ENCODE measurements at regions not wholly inside any gene's neighbourhood (a gene's known extent, or its start where the extent isn't known, plus 50 kb on each side); places are given as distances from the start of the nearest gene placed in this dataset.
A peak's percentile ranks its signal among the peaks of the same experiment; 100 is the strongest.

GRCh38 chr20:1798982-1799381, 96.2 kb upstream of the SIRPA start:
- no peaks in the 10 kb centered on the region for H3K9me3 ChIP-seq (ENCODE audit: low read depth)
- no peaks in the 10 kb centered on the region for H4K20me1 ChIP-seq (ENCODE audit: insufficient read depth)
- peaks cover 13% of the 10 kb centered on the region for H3K4me1 ChIP-seq (ENCODE audit: insufficient read depth)
- no peak overlapping the region for H2AFZ ChIP-seq
- H3K9ac ChIP-seq, result no peak overlapping the region
- H3K27ac ChIP-seq, result no peak overlapping the region
- H3K79me2 ChIP-seq (ENCODE audit: insufficient read depth), result no peaks in the 10 kb centered on the region
- no peaks in the 10 kb centered on the region for H3K27me3 ChIP-seq (replicated peaks; ENCODE audit: insufficient read depth)
- TF ChIP-seq EZH2phosphoT487 (IDR thresholded peaks at IDR 0.05; ENCODE audit: insufficient read depth, low read depth) (no peak), EZH2 (IDR thresholded peaks at IDR 0.05; ENCODE audit: insufficient read depth, poor library complexity, severe bottlenecking) (no peak)
- no peaks in the 10 kb centered on the region for H3K36me3 ChIP-seq (ENCODE audit: low read depth)
- no peak overlapping the region for H3K4me3 ChIP-seq
- 86 to 93% methylated on average over 2 of the region's 2 CpGs for WGBS, 2 experiments (ENCODE audit: low coverage in 1 of 2, low lambda C conversion rate in 2 of 2, missing lambda C conversion rate in 2 of 2)
- H3F3A ChIP-seq (ENCODE audit: insufficient read depth), result peaks cover 14% of the 10 kb centered on the region; the same call in 1 of the 2 replicates
- no peaks in the 10 kb centered on the region for H3K9me2 ChIP-seq (ENCODE audit: insufficient read depth)
- no peak overlapping the region for H3K4me2 ChIP-seq (ENCODE audit: unreplicated experiment)
- DNase-seq, result no peak
- in situ Hi-C loops (cut with MboI), result no loop called here

DNA sequence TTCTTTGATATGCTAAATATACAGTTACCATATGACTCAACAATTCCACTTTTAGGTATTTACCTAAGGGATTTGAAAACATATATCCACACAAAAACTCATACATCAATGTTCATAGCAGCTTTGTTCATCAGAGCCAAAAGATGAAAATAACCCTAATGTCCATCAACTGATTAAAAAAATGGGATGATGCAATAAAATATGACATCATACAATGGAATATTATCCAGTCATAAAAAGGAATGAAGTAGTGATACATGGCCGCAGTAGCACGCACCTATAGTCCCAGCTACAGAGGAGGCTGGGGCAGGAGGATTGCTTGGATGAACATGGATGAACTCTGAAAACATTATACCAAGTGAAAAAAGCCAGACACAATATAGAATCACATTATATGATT, 101.4 kb upstream of the SIRPA start:
- 92 to 93% methylated on average over 2 of the region's 2 CpGs for WGBS, 2 experiments (ENCODE audit: low coverage in 1 of 2, low lambda C conversion rate in 2 of 2, missing lambda C conversion rate in 2 of 2)
- TF ChIP-seq EZH2phosphoT487 (IDR thresholded peaks at IDR 0.05; ENCODE audit: insufficient read depth, low read depth) (no peak), EZH2 (IDR thresholded peaks at IDR 0.05; ENCODE audit: insufficient read depth, poor library complexity, severe bottlenecking) (no peak)

DNA sequence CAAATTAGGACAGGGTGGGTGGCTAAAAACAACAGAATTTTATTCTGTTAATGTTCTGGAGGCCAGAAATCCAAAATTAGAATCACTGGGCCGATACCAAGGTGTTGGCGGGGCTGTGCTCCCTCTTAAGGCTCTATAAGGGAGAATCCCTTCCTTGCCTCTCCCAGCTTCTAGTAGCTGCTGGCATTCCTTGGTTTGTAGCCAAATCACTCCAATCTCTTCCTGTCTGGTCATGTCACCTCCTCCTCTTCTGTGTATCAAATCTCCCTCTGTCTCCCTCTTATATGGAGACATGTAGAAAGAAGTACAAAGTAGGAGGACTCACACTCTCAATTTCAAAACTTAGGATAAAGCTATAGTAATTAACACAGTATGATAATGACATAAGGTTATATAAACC, 102.9 kb upstream of the SIRPA start:
- H3F3A ChIP-seq (ENCODE audit: insufficient read depth), result no peaks in the 10 kb centered on the region
- no peak overlapping the region for H3K27ac ChIP-seq
- H3K9me3 ChIP-seq (ENCODE audit: low read depth), result no peaks in the 10 kb centered on the region
- H3K4me2 ChIP-seq (ENCODE audit: unreplicated experiment), result no peak overlapping the region
- 0 out of 2 replicates have a peak, but pooled peaks cover 3% of the 10 kb centered on the region for H3K4me1 ChIP-seq (ENCODE audit: insufficient read depth)
- H3K27me3 ChIP-seq (replicated peaks; ENCODE audit: insufficient read depth), result peaks cover 10% of the 10 kb centered on the region; the same call in 1 of the 2 replicates
- no peaks in the 10 kb centered on the region for H3K79me2 ChIP-seq (ENCODE audit: insufficient read depth)
- TF ChIP-seq EZH2phosphoT487 (IDR thresholded peaks at IDR 0.05; ENCODE audit: insufficient read depth, low read depth) (no peak), EZH2 (IDR thresholded peaks at IDR 0.05; ENCODE audit: insufficient read depth, poor library complexity, severe bottlenecking) (no peak)
- no peak overlapping the region for H2AFZ ChIP-seq
- no peak for DNase-seq
- H4K20me1 ChIP-seq (ENCODE audit: insufficient read depth), result no peaks in the 10 kb centered on the region
- in situ Hi-C loops (cut with MboI), result no loop called here
- no peak overlapping the region for H3K4me3 ChIP-seq
- H3K9ac ChIP-seq, result no peak overlapping the region
- H3K9me2 ChIP-seq (ENCODE audit: insufficient read depth), result no peaks in the 10 kb centered on the region
- WGBS, 2 experiments (ENCODE audit: low coverage in 1 of 2, low lambda C conversion rate in 2 of 2, missing lambda C conversion rate in 2 of 2), result 75 to 88% methylated on average over 2 of the region's 2 CpGs
- no peaks in the 10 kb centered on the region for H3K36me3 ChIP-seq (ENCODE audit: low read depth)

More for the DNA sequence above, 101.4 kb upstream of the SIRPA start:
- Histone ChIP-seq H3K27ac (no peak overlapping the region), H4K20me1 (ENCODE audit: insufficient read depth) (no peaks in the 10 kb centered on the region), H3K9me3 (ENCODE audit: low read depth) (no peaks in the 10 kb centered on the region), H3F3A (ENCODE audit: insufficient read depth) (no peaks in the 10 kb centered on the region), H3K4me3 (no peak overlapping the region), H3K36me3 (ENCODE audit: low read depth) (no peaks in the 10 kb centered on the region), H3K4me2 (ENCODE audit: unreplicated experiment) (no peak overlapping the region), H3K9ac (no peak overlapping the region), H3K27me3 (replicated peaks; ENCODE audit: insufficient read depth) (0 out of 2 replicates have a peak, but pooled peaks cover 5% of the 10 kb centered on the region), H2AFZ (no peak overlapping the region), H3K79me2 (ENCODE audit: insufficient read depth) (no peaks in the 10 kb centered on the region), H3K4me1 (ENCODE audit: insufficient read depth) (0 out of 2 replicates have a peak, but pooled peaks cover 3% of the 10 kb centered on the region), H3K9me2 (ENCODE audit: insufficient read depth) (no peaks in the 10 kb centered on the region)
- in situ Hi-C loops (cut with MboI), result no loop called here
- DNase-seq, result no peak

- H3K9me3 ChIP-seq (ENCODE audit: low read depth), result no peaks in the 10 kb centered on the region
- no peak overlapping the region for H3K4me2 ChIP-seq (ENCODE audit: unreplicated experiment)
- peaks cover 10% of the 10 kb centered on the region; the same call in 1 of the 2 replicates for H3K27me3 ChIP-seq (replicated peaks; ENCODE audit: insufficient read depth)
- no peaks in the 10 kb centered on the region for H4K20me1 ChIP-seq (ENCODE audit: insufficient read depth)
- no peaks in the 10 kb centered on the region for H3K9me2 ChIP-seq (ENCODE audit: insufficient read depth)
- no peaks in the 10 kb centered on the region for H3K36me3 ChIP-seq (ENCODE audit: low read depth)
- peak; percentile 61 for DNase-seq
- no peaks in the 10 kb centered on the region for H3K79me2 ChIP-seq (ENCODE audit: insufficient read depth)
- H3K4me3 ChIP-seq, result no peak overlapping the region
- TF ChIP-seq EZH2phosphoT487 (IDR thresholded peaks at IDR 0.05; ENCODE audit: insufficient read depth, low read depth), result no peak
- no peak for TF ChIP-seq EZH2 (IDR thresholded peaks at IDR 0.05; ENCODE audit: insufficient read depth, poor library complexity, severe bottlenecking)
- no peak overlapping the region; the same call in 1 of the 2 replicates for H2AFZ ChIP-seq
- no peaks in the 10 kb centered on the region for H3F3A ChIP-seq (ENCODE audit: insufficient read depth)
- H3K9ac ChIP-seq, result no peak overlapping the region
- 29 to 32% methylated on average over 3 of the region's 3 CpGs for WGBS, 2 experiments (ENCODE audit: low coverage in 1 of 2, low lambda C conversion rate in 2 of 2, missing lambda C conversion rate in 2 of 2)
- in situ Hi-C loops (cut with MboI), result no loop called here
- H3K27ac ChIP-seq, result no peak overlapping the region
- 0 out of 2 replicates have a peak, but pooled peaks cover 3% of the 10 kb centered on the region for H3K4me1 ChIP-seq (ENCODE audit: insufficient read depth)
Observed at GRCh38 chr20:1790386-1790785, 104.8 kb upstream of the SIRPA start.

Data from GM23248 (cell line).